ENCODE measurements at regions not wholly inside any gene's neighbourhood (a gene's known extent, or its start where the extent isn't known, plus 50 kb on each side); places are given as distances from the start of the nearest gene placed in this dataset.

- H3K4me1 ChIP-seq, result no peaks in the 10 kb centered on the region
- no peak overlapping the region for H3K27ac ChIP-seq
- no peak for TF ChIP-seq CTCF (IDR thresholded peaks at IDR 0.05)
- intact Hi-C loops (cut with DNase I), result no loop called here
- DNase-seq, result no peak
- no peaks in the 10 kb centered on the region for H3K36me3 ChIP-seq
- H3K27me3 ChIP-seq, result no peaks in the 10 kb centered on the region
- no peak overlapping the region for H3K4me3 ChIP-seq
- H3K9me3 ChIP-seq, result no peaks in the 10 kb centered on the region
Measured at GRCh38 chr4:123819362-123820035, 422.9 kb downstream of the SPRY1 start.

GRCh38 chr4:123821861-123822260, 425.3 kb downstream of the SPRY1 start:
- Histone ChIP-seq H3K9me3 (no peaks in the 10 kb centered on the region), H3K4me3 (no peak overlapping the region), H3K4me1 (peaks cover 0 to 3% (median 0%) of the 10 kb centered on the region in 3 donors), H3K36me3 (no peaks in the 10 kb centered on the region), H3K27ac (no peak overlapping the region), H3K27me3 (no peaks in the 10 kb centered on the region)
- DNase-seq, result no peak
- TF ChIP-seq POLR2A (IDR thresholded peaks at IDR 0.05) (no peak), CTCF (IDR thresholded peaks at IDR 0.05) (no peak)
- intact Hi-C loops (cut with DNase I), result no loop called here

GRCh38 chr4:123822353-123822752, 425.8 kb downstream of the SPRY1 start:
- no peaks in the 10 kb centered on the region for H3K27me3 ChIP-seq
- 48 to 72% methylated on average over 2 of the region's 2 CpGs for WGBS, 2 donors
- TF ChIP-seq CTCF (IDR thresholded peaks at IDR 0.05) (no peak), POLR2A (IDR thresholded peaks at IDR 0.05) (no peak)
- no peak overlapping the region for H3K27ac ChIP-seq
- no peaks in the 10 kb centered on the region for H3K36me3 ChIP-seq
- H3K4me3 ChIP-seq, result no peak overlapping the region
- H3K9me3 ChIP-seq, result no peaks in the 10 kb centered on the region
- DNase-seq, result no peak
- H3K4me1 ChIP-seq, result peaks cover 0 to 3% (median 0%) of the 10 kb centered on the region in 3 donors
- intact Hi-C loops (cut with DNase I), result no loop called here

GRCh38 chr4:123823244-123823643, 426.6 kb downstream of the SPRY1 start:
- H3K4me1 ChIP-seq, result peaks cover 0 to 3% (median 0%) of the 10 kb centered on the region in 3 donors
- no peaks in the 10 kb centered on the region for H3K27me3 ChIP-seq
- intact Hi-C loops (cut with DNase I), result no loop called here
- H3K36me3 ChIP-seq, result no peaks in the 10 kb centered on the region
- no peaks in the 10 kb centered on the region for H3K9me3 ChIP-seq
- DNase-seq, result no peak
- H3K27ac ChIP-seq, result no peak overlapping the region
- TF ChIP-seq POLR2A (IDR thresholded peaks at IDR 0.05) (no peak), CTCF (IDR thresholded peaks at IDR 0.05) (no peak)
- WGBS, 2 donors, result 87 to 89% methylated on average over 4 of the region's 4 CpGs
- no peak overlapping the region for H3K4me3 ChIP-seq

- DNase-seq, result no peak
- H3K36me3 ChIP-seq, result no peaks in the 10 kb centered on the region
- WGBS, 2 donors, result 77 to 80% methylated on average over 1 of the region's 1 CpG
- no peaks in the 10 kb centered on the region for H3K27me3 ChIP-seq
- H3K9me3 ChIP-seq, result no peaks in the 10 kb centered on the region
- no peak for TF ChIP-seq POLR2A (IDR thresholded peaks at IDR 0.05)
- no peak for TF ChIP-seq CTCF (IDR thresholded peaks at IDR 0.05)
- H3K4me3 ChIP-seq, result no peak overlapping the region
- intact Hi-C loops (cut with DNase I), result no loop called here
- peaks cover 0 to 3% (median 0%) of the 10 kb centered on the region in 3 donors for H3K4me1 ChIP-seq
- H3K27ac ChIP-seq, result no peak overlapping the region
Measured at GRCh38 chr4:123824524-123824923, 427.9 kb downstream of the SPRY1 start.

Data from esophagus squamous epithelium (tissue), 5 donors.